ENCODE measurements at regions not wholly inside any gene's neighbourhood (a gene's known extent, or its start where the extent isn't known, plus 50 kb on each side); places are given as distances from the start of the nearest gene placed in this dataset.

- Histone ChIP-seq H3K9ac (ENCODE audit: insufficient read depth, low read length, poor library complexity, severe bottlenecking) (no peak overlapping the region), H3K27ac (ENCODE audit: low read depth in 1 of 2, low read length in 2 of 2) (no peak overlapping the region), H3K27me3 (ENCODE audit: control insufficient read depth in 2 of 2, insufficient read depth in 2 of 2, low read length in 2 of 2) (no peaks in the 10 kb centered on the region), H3K36me3 (replicated peaks in 1 of 2; ENCODE audit: control insufficient read depth in 1 of 2, insufficient read depth in 2 of 2, low read length in 2 of 2) (no peaks in the 10 kb centered on the region), H4K20me1 (ENCODE audit: insufficient read depth, low read length) (no peaks in the 10 kb centered on the region), H3K4me3 (replicated peaks in 1 of 3; ENCODE audit: low read depth in 2 of 3, low read length in 3 of 3) (no peak overlapping the region), H3K9me3 (replicated peaks in 1 of 2; ENCODE audit: control insufficient read depth in 1 of 2, insufficient read depth in 1 of 2, low read length in 2 of 2) (no peaks in the 10 kb centered on the region), H2AFZ (ENCODE audit: insufficient read depth, low read depth, low read length, poor library complexity, severe bottlenecking) (no peak overlapping the region), H3K4me2 (replicated peaks; ENCODE audit: extremely low read depth, low read length, poor library complexity, severe bottlenecking) (no peak overlapping the region), H3K79me2 (ENCODE audit: insufficient read depth, low read length) (no peaks in the 10 kb centered on the region), H3K4me1 (ENCODE audit: control insufficient read depth in 1 of 2, insufficient read depth in 2 of 2, low read length in 2 of 2) (no peaks in the 10 kb centered on the region)
- Mint-ChIP-seq H3K27me3 (ENCODE audit: low read depth in 3 of 3) (peaks cover 3 to 9% (median 6%) of the 10 kb centered on the region in 3 donors), H3K4me3 (no peak overlapping the region), H3K36me3 (no peaks in the 10 kb centered on the region), H3K9me3 (no peaks in the 10 kb centered on the region), H3K4me1 (no peaks in the 10 kb centered on the region), H3K27ac (no peak overlapping the region)
- no peak for DNase-seq
- intact Hi-C loops (cut with micrococcal nuclease), result no loop called here
- TF ChIP-seq CTCF (IDR thresholded peaks at IDR 0.05), result no peak
Measured at GRCh38 chr2:196442211-196442610, 197.3 kb upstream of the CCDC150 start.

- Mint-ChIP-seq H3K9me3 (no peaks in the 10 kb centered on the region), H3K27ac (no peak overlapping the region), H3K27me3 (ENCODE audit: low read depth in 3 of 3) (peaks cover 2 to 7% (median 4%) of the 10 kb centered on the region in 3 donors), H3K36me3 (no peaks in the 10 kb centered on the region), H3K4me3 (no peak overlapping the region), H3K4me1 (no peaks in the 10 kb centered on the region)
- no peaks in the 10 kb centered on the region for H3K4me1 ChIP-seq (ENCODE audit: control insufficient read depth in 1 of 2, insufficient read depth in 2 of 2, low read length in 2 of 2)
- no peak for TF ChIP-seq CTCF (IDR thresholded peaks at IDR 0.05)
- no peaks in the 10 kb centered on the region for H3K36me3 ChIP-seq (replicated peaks in 1 of 2; ENCODE audit: control insufficient read depth in 1 of 2, insufficient read depth in 2 of 2, low read length in 2 of 2)
- DNase-seq, result no peak
- H4K20me1 ChIP-seq (ENCODE audit: insufficient read depth, low read length), result no peaks in the 10 kb centered on the region
- H3K79me2 ChIP-seq (ENCODE audit: insufficient read depth, low read length), result no peaks in the 10 kb centered on the region
- H2AFZ ChIP-seq (ENCODE audit: insufficient read depth, low read depth, low read length, poor library complexity, severe bottlenecking), result no peak overlapping the region
- no peaks in the 10 kb centered on the region for H3K27me3 ChIP-seq (ENCODE audit: control insufficient read depth in 2 of 2, insufficient read depth in 2 of 2, low read length in 2 of 2)
- WGBS (ENCODE audit: insufficient coverage), result no CpG with 5 or more reads among the region's 1 CpG
- no peak overlapping the region for H3K4me2 ChIP-seq (replicated peaks; ENCODE audit: extremely low read depth, low read length, poor library complexity, severe bottlenecking)
- no peaks in the 10 kb centered on the region for H3K9me3 ChIP-seq (replicated peaks in 1 of 2; ENCODE audit: control insufficient read depth in 1 of 2, insufficient read depth in 1 of 2, low read length in 2 of 2)
- no peak overlapping the region for H3K27ac ChIP-seq (ENCODE audit: low read depth in 1 of 2, low read length in 2 of 2)
- intact Hi-C loops (cut with micrococcal nuclease), result no loop called here
- H3K9ac ChIP-seq (ENCODE audit: insufficient read depth, low read length, poor library complexity, severe bottlenecking), result no peak overlapping the region
- H3K4me3 ChIP-seq (replicated peaks in 1 of 3; ENCODE audit: low read depth in 2 of 3, low read length in 3 of 3), result no peak overlapping the region
Measured at GRCh38 chr2:196444442-196444841, 195.1 kb upstream of the CCDC150 start.

All from CD14-positive monocyte (primary cell).